Mesendoderm (in vitro differentiated cells): ENCODE measurements at regions not wholly inside any gene's neighbourhood (a gene's known extent, or its start where the extent isn't known, plus 50 kb on each side); places are given as distances from the start of the nearest gene placed in this dataset. TPM values are rescaled to one million over a fixed set of nuclear protein-coding genes. Genes with fewer than 3 reads are reported as not detected.
"Not testable (repeated sequence)": the region's sequence is repeated elsewhere in the genome, so short reads cannot be mapped to it uniquely, and the experiment has no call there.

ENCODE experiments used
- DNase-seq: peaks from one replicate; pipeline ENCODE4 v3.0.0; 2013
- H2AK5ac ChIP-seq: 2 replicates; pipeline ENCODE4 v1.6.1; 2013; ENCODE audit warnings: low read length, inconsistent platforms
- H2BK120ac ChIP-seq: 2 replicates; pipeline ENCODE4 v1.6.1; 2013; ENCODE audit warnings: low read depth, mild to moderate bottlenecking, low read length, moderate library complexity, mixed read lengths
- H2BK15ac ChIP-seq: replicated peaks from 2 replicates; pipeline ENCODE4 v1.6.1; 2013; ENCODE audit warnings: low read depth, mild to moderate bottlenecking, moderate library complexity
- H2BK5ac ChIP-seq: 2 replicates; pipeline ENCODE4 v1.6.1; 2013; ENCODE audit warnings: low read length, inconsistent platforms
- H3K18ac ChIP-seq: 2 replicates; pipeline ENCODE4 v1.6.1; 2013; ENCODE audit warnings: mild to moderate bottlenecking, low read length, mixed read lengths
- H3K23ac ChIP-seq: one replicate; pipeline ENCODE4 v1.6.1; 2013; ENCODE audit warnings: low read length
- H3K27ac ChIP-seq: 2 replicates; pipeline ENCODE4 v1.5.1; 2013; ENCODE audit warnings: low read depth, mild to moderate bottlenecking, inconsistent platforms, low read length, moderate library complexity
- H3K27me3 ChIP-seq: 2 replicates; pipeline ENCODE4 v1.6.1; 2013; ENCODE audit warnings: low read length, control low read depth, mild to moderate bottlenecking, inconsistent platforms; ENCODE audit not compliant: insufficient read depth, poor library complexity
- H3K36me3 ChIP-seq: 2 replicates; pipeline ENCODE4 v1.6.1; 2013; ENCODE audit warnings: low read length, inconsistent platforms; ENCODE audit not compliant: control insufficient read depth, insufficient read depth
- H3K4ac ChIP-seq: one replicate; pipeline ENCODE4 v1.6.1; 2013; ENCODE audit warnings: low read depth, mild to moderate bottlenecking, low read length, moderate library complexity
- H3K4me1 ChIP-seq: 2 replicates; pipeline ENCODE4 v1.6.1; 2013; ENCODE audit warnings: low read depth, low read length, inconsistent platforms; ENCODE audit not compliant: control insufficient read depth
- H3K4me2 ChIP-seq: 2 replicates; pipeline ENCODE4 v1.6.1; 2013; ENCODE audit warnings: low read length
- H3K4me3 ChIP-seq: 2 replicates; pipeline ENCODE4 v1.5.1; 2013; ENCODE audit warnings: mild to moderate bottlenecking, low read length
- H3K56ac ChIP-seq: one replicate; pipeline ENCODE4 v1.6.1; 2013; ENCODE audit warnings: low read length
- H3K79me1 ChIP-seq: 2 replicates; pipeline ENCODE4 v1.6.1; 2013; ENCODE audit warnings: low read length, inconsistent platforms
- H3K79me2 ChIP-seq: 2 replicates; pipeline ENCODE4 v1.6.1; 2013; ENCODE audit warnings: mild to moderate bottlenecking, low read length; ENCODE audit not compliant: control insufficient read depth, insufficient read depth
- H3K9ac ChIP-seq: 2 replicates; pipeline ENCODE4 v1.6.1; 2013; ENCODE audit warnings: low read length, inconsistent platforms
- H4K5ac ChIP-seq: one replicate; pipeline ENCODE4 v1.6.1; 2013; ENCODE audit warnings: low read length
- H4K8ac ChIP-seq: one replicate; pipeline ENCODE4 v1.6.1; 2013; ENCODE audit warnings: low read depth, mild to moderate bottlenecking, control low read depth, low read length, moderate library complexity
- WGBS: extraction: QIAGEN DNeasy Blood & Tissue Kit; methylation state at CpG from one replicate; pipeline ENCODE4 v1.1.7; 2013; ENCODE audit warnings: low lambda C conversion rate, missing lambda C conversion rate; ENCODE audit not compliant: insufficient coverage; ENCODE audit errors: extremely low coverage; 5-methylcytosine and 5-hydroxymethylcytosine counted together
- small RNA-seq: library from polyadenylated mRNA; stranded (forward); fragments of <200 nt; extraction: miRNeasy Mini kit (QIAGEN cat#:217004); gene quantifications from one replicate; pipeline ENCODE3, GENCODE V24; 2013; ENCODE audit not compliant: insufficient read depth

DNA sequence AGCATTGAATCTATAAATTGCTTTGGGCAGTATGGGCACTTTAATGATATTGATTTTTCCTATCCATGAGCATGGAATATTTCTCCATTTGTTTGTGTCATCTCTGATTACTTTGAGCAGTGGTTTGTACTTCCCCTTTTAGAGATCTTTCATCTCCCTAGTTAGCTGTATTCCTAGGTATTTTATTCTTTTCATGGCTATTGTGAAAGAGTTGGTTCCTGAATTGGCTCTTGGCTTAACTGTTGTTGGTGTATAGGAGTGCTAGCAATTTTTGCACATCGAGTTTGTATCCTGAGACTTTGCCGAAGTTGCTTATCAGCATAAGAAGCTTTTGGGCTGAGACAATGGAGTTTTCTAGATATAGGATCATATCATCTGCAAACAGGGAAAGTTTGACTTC is 50.2 kb upstream of the NEIL3 start:
- H4K8ac ChIP-seq, H3K4me3 ChIP-seq, H3K56ac ChIP-seq, H4K5ac ChIP-seq, DNase-seq, H3K4me2 ChIP-seq, H3K27me3 ChIP-seq, H3K79me1 ChIP-seq, H3K23ac ChIP-seq, H3K79me2 ChIP-seq, H3K9ac ChIP-seq, H3K27ac ChIP-seq, H2BK120ac ChIP-seq, H3K36me3 ChIP-seq, H2BK5ac ChIP-seq, H3K18ac ChIP-seq, H3K4ac ChIP-seq, H2AK5ac ChIP-seq, H2BK15ac ChIP-seq, H3K4me1 ChIP-seq: not testable (repeated sequence)
- no CpG with 5 or more reads among the region's 2 CpGs for WGBS

Small RNA genes lying in the stretch of these regions (small RNA-seq; reads per million reads assigned to genes)
- gene RN7SKP136 = not detected
